B cell (primary cell): ENCODE measurements at regions not wholly inside any gene's neighbourhood (a gene's known extent, or its start where the extent isn't known, plus 50 kb on each side); places are given as distances from the start of the nearest gene placed in this dataset.

ENCODE experiments used
- ATAC-seq: fragments of 200-7000 bp; cut with Tn5 transposase; one replicate; pipeline ENCODE4 v1.10.0; 2021; ENCODE audit warnings: low read depth, mild to moderate bottlenecking, moderate number of reproducible peaks, moderate library complexity
- CTCF ChIA-PET: fragments of 350-600 bp; sonication (Branson Sonifier 250); formaldehyde crosslinking; loops from one replicate; lab custom pipeline; 2021; ENCODE audit warnings: antibody characterized with exemption, inconsistent platforms; lab: Charles Lee
- POLR2A ChIA-PET: fragments of 350-600 bp; sonication (Branson Sonifier 250); formaldehyde crosslinking; loops from one replicate; lab custom pipeline; 2021; ENCODE audit warnings: antibody characterized with exemption; lab: Charles Lee
- DNase-seq: peaks from one replicate; pipeline ENCODE4 v3.0.0; 2013
- H2AFZ ChIP-seq: 2 replicates; pipeline ENCODE4 v1.6.1; 2012; ENCODE audit warnings: mild to moderate bottlenecking, low read depth, low read length; ENCODE audit not compliant: insufficient read depth, poor library complexity, severe bottlenecking
- H3K27ac ChIP-seq, 2 donors: 1 replicate in 1 of 2; 2 replicates in 1 of 2; pipeline ENCODE4 v1.5.1; 2012 to 2013; ENCODE audit warnings: low read length in 2 of 2, mild to moderate bottlenecking in 2 of 2, moderate library complexity in 1 of 2
- H3K27me3 ChIP-seq, 4 experiments: fragments of 200-600 bp in 1 of 4; sonication (generic) in 1 of 4; replicated peaks in 1 of 4; 1 replicate in 2 of 4; 2 replicates in 2 of 4; pipeline versions ENCODE4 v1.6.1 to v1.7.0; 2013 to 2016; ENCODE audit warnings: low read length in 3 of 4, mild to moderate bottlenecking in 2 of 4, mixed read lengths in 1 of 4, moderate library complexity in 1 of 4; ENCODE audit not compliant: insufficient read depth in 4 of 4, control insufficient read depth in 3 of 4; ENCODE audit errors: control extremely low read depth in 1 of 4
- H3K36me3 ChIP-seq, 2 experiments: replicated peaks in 1 of 2; 1 replicate in 1 of 2; 2 replicates in 1 of 2; pipeline versions ENCODE4 v1.6.1 to v1.7.1; 2013; ENCODE audit warnings: low read length in 1 of 2; ENCODE audit not compliant: insufficient read depth in 2 of 2, control insufficient read depth in 1 of 2; ENCODE audit errors: control extremely low read depth in 1 of 2, extremely low read depth in 1 of 2
- H3K4me1 ChIP-seq, 2 donors: fragments of 200-600 bp in 1 of 2; sonication (generic) in 1 of 2; 1 replicate in 1 of 2; 2 replicates in 1 of 2; pipeline versions ENCODE4 v1.5.1 to v1.6.1; 2013 to 2017; ENCODE audit warnings: low read length in 2 of 2; ENCODE audit not compliant: control insufficient read depth in 2 of 2, insufficient read depth in 2 of 2
- H3K4me2 ChIP-seq: replicated peaks from 2 replicates; pipeline ENCODE3; 2012; ENCODE audit warnings: mild to moderate bottlenecking, low read depth, low read length; ENCODE audit not compliant: poor library complexity, severe bottlenecking
- H3K4me3 ChIP-seq, 5 experiments: fragments of 200-600 bp in 1 of 5; sonication (generic) in 1 of 5; 1 replicate in 3 of 5; 2 replicates in 2 of 5; pipeline versions ENCODE4 v1.5.1 to v1.7.0; 2011 to 2016; ENCODE audit warnings: low read length in 4 of 5, mild to moderate bottlenecking in 4 of 5, low read depth in 2 of 5, control low read depth in 1 of 5, moderate library complexity in 1 of 5; ENCODE audit not compliant: insufficient read depth in 1 of 5; ENCODE audit errors: control extremely low read depth in 1 of 5, extremely low read depth in 1 of 5
- H3K79me2 ChIP-seq: fragments of 200-600 bp; sonication (generic); one replicate; pipeline ENCODE4 v1.6.0; 2016; ENCODE audit warnings: low read length; ENCODE audit not compliant: control insufficient read depth, insufficient read depth
- H3K9ac ChIP-seq: fragments of 200-600 bp; sonication (generic); 2 replicates; pipeline ENCODE4 v1.6.1; 2017; ENCODE audit warnings: mild to moderate bottlenecking, low read length, moderate library complexity
- H3K9me3 ChIP-seq, 3 donors: one replicate each; pipeline versions ENCODE4 v1.6.1 to v1.7.1; 2013; ENCODE audit warnings: low read length in 2 of 3; ENCODE audit not compliant: control insufficient read depth in 2 of 3, insufficient read depth in 1 of 3; ENCODE audit errors: control extremely low read depth in 1 of 3
- H4K20me1 ChIP-seq: 2 replicates; pipeline ENCODE4 v1.6.0; 2012; ENCODE audit warnings: mild to moderate bottlenecking, low read length; ENCODE audit not compliant: insufficient read depth, control insufficient read depth, poor library complexity, severe bottlenecking
- H3K27ac Mint-ChIP-seq: one replicate; pipeline ENCODE4 v1.8.0; 2021; ENCODE audit warnings: mixed read lengths
- H3K27me3 Mint-ChIP-seq: one replicate; pipeline ENCODE4 v1.8.0; 2021; ENCODE audit warnings: mixed read lengths
- H3K4me1 Mint-ChIP-seq: one replicate; pipeline ENCODE4 v1.8.0; 2021; ENCODE audit warnings: mixed read lengths
- H3K4me3 Mint-ChIP-seq: one replicate; pipeline ENCODE4 v1.8.0; 2021; ENCODE audit warnings: mixed read lengths
- H3K9me3 Mint-ChIP-seq: one replicate; pipeline ENCODE4 v1.8.0; 2022; ENCODE audit warnings: mixed read lengths; ENCODE audit not compliant: insufficient read depth
- CTCF ChIP-seq: fragments of 200-600 bp; IDR thresholded peaks from one replicate; pipeline ENCODE4 v1.8.0; 2022; ENCODE audit warnings: antibody characterized with exemption, mild to moderate bottlenecking
- EZH2 ChIP-seq: IDR thresholded peaks from 2 replicates; pipeline ENCODE4 v1.6.1; 2012; ENCODE audit warnings: borderline replicate concordance, low read depth, mild to moderate bottlenecking, moderate library complexity, low read length; ENCODE audit not compliant: insufficient read depth, poor library complexity, severe bottlenecking
- WGBS: methylation state at CpG from one replicate; pipeline ENCODE4 v1.1.5; 2013; ENCODE audit warnings: missing lambda C conversion rate; ENCODE audit not compliant: insufficient coverage; 5-methylcytosine and 5-hydroxymethylcytosine counted together
- intact Hi-C: fragments of 100-400 bp; cut with micrococcal nuclease; formaldehyde crosslinking; loops from one replicate; pipeline ENCODE4 v1.10.0; 2022

GRCh38 chr9:16157651-16158050 lies 604.8 kb downstream of the CCDC171 start:
- WGBS: no CpG with 5 or more reads among the region's 4 CpGs

GRCh38 chr9:16158093-16158492 lies 605.2 kb downstream of the CCDC171 start:
- Histone ChIP-seq H3K27ac (no peak overlapping the region), H3K9me3 (no peaks in the 10 kb centered on the region), H2AFZ (no peak overlapping the region), H3K4me2 (no peak overlapping the region), H3K27me3 (no peaks in the 10 kb centered on the region), H3K79me2 (no peaks in the 10 kb centered on the region), H3K4me1 (no peaks in the 10 kb centered on the region), H3K36me3 (no peaks in the 10 kb centered on the region), H3K9ac (no peak overlapping the region), H4K20me1 (no peaks in the 10 kb centered on the region), H3K4me3 (no peak overlapping the region)
- CTCF ChIA-PET: no interaction called here
- TF ChIP-seq CTCF (no peak), EZH2 (no peak)
- Mint-ChIP-seq H3K9me3 (no peaks in the 10 kb centered on the region), H3K4me3 (no peak overlapping the region), H3K4me1 (peaks cover 3% of the 10 kb centered on the region), H3K27ac (no peak overlapping the region), H3K27me3 (peaks cover 14% of the 10 kb centered on the region)
- POLR2A ChIA-PET: no interaction called here
- intact Hi-C loops: no loop called here
- no peak for DNase-seq
- WGBS: 96% methylated on average over 7 of the region's 9 CpGs
- no peak for ATAC-seq

More at GRCh38 chr9:16157651-16158050, 604.8 kb downstream of the CCDC171 start:
- Mint-ChIP-seq H3K4me1 (peaks cover 3% of the 10 kb centered on the region), H3K4me3 (no peak overlapping the region), H3K27me3 (peaks cover 14% of the 10 kb centered on the region), H3K27ac (no peak overlapping the region), H3K9me3 (no peaks in the 10 kb centered on the region)
- no peak overlapping the region for H2AFZ ChIP-seq
- H3K4me3 ChIP-seq: no peak overlapping the region
- DNase-seq (no peak), ATAC-seq (no peak)
- H3K9me3 ChIP-seq: no peaks in the 10 kb centered on the region
- H4K20me1 ChIP-seq: no peaks in the 10 kb centered on the region
- intact Hi-C loops: no loop called here
- H3K27me3 ChIP-seq: no peaks in the 10 kb centered on the region
- POLR2A ChIA-PET: no interaction called here
- H3K27ac ChIP-seq: no peak overlapping the region
- no peaks in the 10 kb centered on the region for H3K4me1 ChIP-seq
- H3K9ac ChIP-seq: no peak overlapping the region
- CTCF ChIA-PET: no interaction called here
- TF ChIP-seq EZH2 (no peak), CTCF (no peak)
- H3K36me3 ChIP-seq: no peaks in the 10 kb centered on the region
- no peak overlapping the region for H3K4me2 ChIP-seq
- no peaks in the 10 kb centered on the region for H3K79me2 ChIP-seq
